Stomach (tissue), 4 donors: ENCODE measurements at regions not wholly inside any gene's neighbourhood (a gene's known extent, or its start where the extent isn't known, plus 50 kb on each side); places are given as distances from the start of the nearest gene placed in this dataset.
"Not testable (repeated sequence)": the region's sequence is repeated elsewhere in the genome, so short reads cannot be mapped to it uniquely, and the experiment has no call there.

ENCODE experiments used
- CTCF ChIP-seq, 7 experiments: fragments of 450-650 bp in 4 of 7; fragments of 200-600 bp in 3 of 7; sonication (generic) in 3 of 7; IDR thresholded peaks; one replicate each; pipeline ENCODE4 v1.5.1; 2016 to 2019; ENCODE audit warnings: antibody characterized with exemption in 7 of 7, control low read depth in 2 of 7, mild to moderate bottlenecking in 1 of 7
- POLR2A ChIP-seq, 4 donors: fragments of 450-650 bp; IDR thresholded peaks; one replicate each; pipeline ENCODE4 v1.6.1; 2016; ENCODE audit warnings: antibody characterized with exemption in 4 of 4, control low read depth in 2 of 4, mild to moderate bottlenecking in 1 of 4, moderate library complexity in 1 of 4
- POLR2AphosphoS5 ChIP-seq, 3 donors: sonication (generic); formaldehyde crosslinking; IDR thresholded peaks; one replicate each; pipeline ENCODE4 v1.6.1; 2016; ENCODE audit warnings: antibody characterized with exemption in 3 of 3

GRCh38 chr5:163336074-163336473 is 101.3 kb upstream of the CCNG1 start:
- not testable (repeated sequence) for TF ChIP-seq CTCF, POLR2A, POLR2AphosphoS5 (IDR thresholded peaks at IDR 0.05)
